H1 (cell line): ENCODE measurements at regions not wholly inside any gene's neighbourhood (a gene's known extent, or its start where the extent isn't known, plus 50 kb on each side); places are given as distances from the start of the nearest gene placed in this dataset.

ENCODE experiments used
- CTCF ChIA-PET: fragments of 300-600 bp; sonication (Branson Sonifier 250); formaldehyde crosslinking; loops from one replicate; lab custom pipeline; 2021; ENCODE audit not compliant: partially characterized antibody; lab: Charles Lee
- POLR2A ChIA-PET: fragments of 300-600 bp; sonication (Branson Sonifier 250); formaldehyde crosslinking; loops from one replicate; lab custom pipeline; 2021; ENCODE audit warnings: inconsistent platforms; ENCODE audit not compliant: partially characterized antibody; lab: Charles Lee
- DNase-seq, 2 experiments: peaks; one replicate each; pipeline versions ENCODE4 v3.0.0 to v3.0.0-alpha.2; 2010 to 2022; ENCODE audit warnings: low spot score in 2 of 2, low read depth in 1 of 2, mixed read lengths in 1 of 2
- FAIRE-seq: peaks from 2 replicates; lab custom pipeline; 2011; peaks lifted over from hg19 to GRCh38; lab: Jason Lieb, UNC
- H2AFZ ChIP-seq: 2 replicates; pipeline ENCODE4 v1.8.1; 2012; ENCODE audit warnings: low read length, inconsistent platforms
- H2AK5ac ChIP-seq: 2 replicates; pipeline ENCODE4 v1.6.1; 2013; ENCODE audit warnings: low read depth, low read length
- H2BK120ac ChIP-seq: replicated peaks from 2 replicates; pipeline ENCODE3; 2013; ENCODE audit warnings: low read depth, low read length, inconsistent platforms
- H2BK12ac ChIP-seq: 2 replicates; pipeline ENCODE4 v1.6.1; 2013; ENCODE audit warnings: low read depth, low read length
- H2BK15ac ChIP-seq: 2 replicates; pipeline ENCODE4 v1.6.1; 2013; ENCODE audit warnings: low read length
- H2BK20ac ChIP-seq: 2 replicates; pipeline ENCODE4 v1.6.1; 2013; ENCODE audit warnings: low read length
- H2BK5ac ChIP-seq: 2 replicates; pipeline ENCODE4 v1.6.1; 2013; ENCODE audit warnings: low read depth, low read length
- H3K14ac ChIP-seq: 2 replicates; pipeline ENCODE4 v1.6.1; 2013; ENCODE audit warnings: inconsistent platforms; ENCODE audit not compliant: insufficient read length
- H3K18ac ChIP-seq: 2 replicates; pipeline ENCODE4 v1.6.1; 2013; ENCODE audit warnings: low read length; ENCODE audit errors: extremely low read depth
- H3K23ac ChIP-seq: 2 replicates; pipeline ENCODE4 v1.6.1; 2013; ENCODE audit warnings: inconsistent platforms; ENCODE audit not compliant: insufficient read length
- H3K23me2 ChIP-seq: 2 replicates; pipeline ENCODE4 v1.6.1; 2013; ENCODE audit warnings: low read depth, low read length
- H3K27ac ChIP-seq: 2 replicates; pipeline ENCODE4 v1.6.1; 2011; ENCODE audit warnings: low read depth, low read length, inconsistent platforms
- H3K27me3 ChIP-seq, 4 experiments: replicated peaks in 1 of 4; 1 replicate in 1 of 4; 2 replicates in 3 of 4; pipeline versions ENCODE4 v1.6.1 to v1.8.1; 2011 to 2013; ENCODE audit warnings: low read length in 3 of 4, mild to moderate bottlenecking in 3 of 4, inconsistent platforms in 2 of 4, mixed read lengths in 2 of 4, moderate library complexity in 1 of 4; ENCODE audit not compliant: control insufficient read depth in 3 of 4, insufficient read depth in 3 of 4; ENCODE audit errors: extremely low read depth in 1 of 4
- H3K36me3 ChIP-seq, 4 experiments: 2 replicates each; pipeline versions ENCODE4 v1.6.1 to v1.8.1; 2011 to 2013; ENCODE audit warnings: mild to moderate bottlenecking in 4 of 4, low read length in 3 of 4, moderate library complexity in 2 of 4, control low read depth in 1 of 4, inconsistent platforms in 1 of 4; ENCODE audit not compliant: insufficient read depth in 4 of 4, control insufficient read depth in 2 of 4
- H3K4ac ChIP-seq: replicated peaks from 2 replicates; pipeline ENCODE3; 2013; ENCODE audit warnings: low read length, low read depth, mixed read lengths, inconsistent platforms; ENCODE audit not compliant: insufficient read length
- H3K4me1 ChIP-seq, 4 experiments: replicated peaks in 1 of 4; 1 replicate in 1 of 4; 2 replicates in 3 of 4; pipeline versions ENCODE4 v1.6.1 to v1.8.1; 2011 to 2013; ENCODE audit warnings: low read length in 3 of 4, inconsistent platforms in 2 of 4, mixed read lengths in 1 of 4; ENCODE audit not compliant: insufficient read depth in 4 of 4, control insufficient read depth in 3 of 4
- H3K4me2 ChIP-seq, 2 experiments: 2 replicates each; pipeline versions ENCODE4 v1.6.1 to v1.8.1; 2011 to 2013; ENCODE audit warnings: low read depth in 2 of 2, low read length in 2 of 2, control low read depth in 1 of 2, inconsistent platforms in 1 of 2, mild to moderate bottlenecking in 1 of 2; ENCODE audit not compliant: insufficient read depth in 1 of 2
- H3K4me3 ChIP-seq, 4 experiments: fragments of 200-600, 300-600 bp in 1 of 4; sonication (generic), shearing (Covaris generic), sonication (Bioruptor Twin) in 1 of 4; 2 replicates each; pipeline versions ENCODE4 v1.5.1 to v1.8.1; 2011 to 2016; ENCODE audit warnings: low read length in 4 of 4, low read depth in 3 of 4, control low read depth in 2 of 4, inconsistent platforms in 2 of 4, mild to moderate bottlenecking in 2 of 4, mixed read lengths in 1 of 4, moderate library complexity in 1 of 4; ENCODE audit not compliant: insufficient read depth in 2 of 4; ENCODE audit errors: extremely low read depth in 1 of 4
- H3K56ac ChIP-seq: replicated peaks from 2 replicates; pipeline ENCODE3; 2013; ENCODE audit warnings: low read depth, mild to moderate bottlenecking, mixed read lengths, low read length, inconsistent platforms; ENCODE audit not compliant: insufficient read length
- H3K79me1 ChIP-seq: 2 replicates; pipeline ENCODE4 v1.6.1; 2013; ENCODE audit warnings: low read depth, low read length, control low read depth
- H3K79me2 ChIP-seq, 2 experiments: 2 replicates each; pipeline versions ENCODE4 v1.6.1 to v1.8.1; 2012 to 2013; ENCODE audit warnings: low read length in 2 of 2, mild to moderate bottlenecking in 2 of 2, inconsistent platforms in 1 of 2; ENCODE audit not compliant: insufficient read depth in 2 of 2, control insufficient read depth in 1 of 2
- H3K9ac ChIP-seq, 4 experiments: replicated peaks in 1 of 4; 1 replicate in 1 of 4; 2 replicates in 3 of 4; pipeline versions ENCODE4 v1.6.1 to v1.8.1; 2011 to 2013; ENCODE audit warnings: low read depth in 3 of 4, low read length in 3 of 4, control low read depth in 2 of 4, mild to moderate bottlenecking in 2 of 4, moderate library complexity in 2 of 4, inconsistent platforms in 1 of 4; ENCODE audit errors: extremely low read depth in 1 of 4
- H3K9me3 ChIP-seq, 2 experiments: 2 replicates each; pipeline versions ENCODE4 v1.6.1 to v1.8.1; 2012 to 2013; ENCODE audit warnings: mild to moderate bottlenecking in 2 of 2, moderate library complexity in 2 of 2, control low read depth in 1 of 2, inconsistent platforms in 1 of 2, low read depth in 1 of 2, low read length in 1 of 2, mixed read lengths in 1 of 2; ENCODE audit not compliant: insufficient read depth in 2 of 2
- H4K20me1 ChIP-seq, 2 experiments: replicated peaks in 1 of 2; 2 replicates each; pipeline versions ENCODE3 to v1.8.1; 2011 to 2013; ENCODE audit warnings: inconsistent platforms in 2 of 2, low read length in 2 of 2, mild to moderate bottlenecking in 1 of 2; ENCODE audit not compliant: insufficient read depth in 2 of 2, control insufficient read depth in 1 of 2
- H4K5ac ChIP-seq: 2 replicates; pipeline ENCODE4 v1.6.1; 2013; ENCODE audit warnings: low read length, low read depth, mixed read lengths, inconsistent platforms; ENCODE audit not compliant: insufficient read length
- H4K8ac ChIP-seq: 2 replicates; pipeline ENCODE4 v1.8.0; 2013; ENCODE audit warnings: mild to moderate bottlenecking, moderate library complexity, low read length, inconsistent platforms; ENCODE audit not compliant: insufficient read depth; ENCODE audit errors: extremely low read depth
- H4K91ac ChIP-seq: replicated peaks from 2 replicates; pipeline ENCODE3; 2013; ENCODE audit warnings: low read length, mixed read lengths, inconsistent platforms; ENCODE audit not compliant: insufficient read length
- BRCA1 ChIP-seq: IDR thresholded peaks from 2 replicates; pipeline ENCODE4 v1.6.1; 2012; ENCODE audit warnings: low read depth, low read length, improper control_type of control experiment
- EP300 ChIP-seq, 2 experiments: IDR thresholded peaks; 1 replicate in 1 of 2; 2 replicates in 1 of 2; pipeline ENCODE4 v1.6.1; 2011 to 2012; ENCODE audit warnings: low read depth in 2 of 2, low read length in 2 of 2, mild to moderate bottlenecking in 2 of 2, borderline replicate concordance in 1 of 2, inconsistent platforms in 1 of 2, moderate library complexity in 1 of 2
- GABPA ChIP-seq: IDR thresholded peaks from 2 replicates; pipeline ENCODE4 v1.6.1; 2011; ENCODE audit warnings: mild to moderate bottlenecking, low read length, moderate library complexity, borderline replicate concordance; ENCODE audit not compliant: insufficient read depth
- GTF2F1 ChIP-seq: IDR thresholded peaks from 2 replicates; pipeline ENCODE4 v1.6.1; 2012; ENCODE audit warnings: low read depth, low read length, improper control_type of control experiment, borderline replicate concordance
- KDM4A ChIP-seq: IDR thresholded peaks from one replicate; pipeline ENCODE4 v1.7.1; 2012; ENCODE audit warnings: low read depth, mild to moderate bottlenecking, moderate library complexity, low read length, inconsistent platforms; ENCODE audit not compliant: severe bottlenecking
- KDM5A ChIP-seq: fragments of 200-600 bp; IDR thresholded peaks from 2 replicates; pipeline ENCODE4 v1.7.1; 2012; ENCODE audit warnings: mild to moderate bottlenecking, low read length, inconsistent platforms, mixed read lengths
- NRF1 ChIP-seq: IDR thresholded peaks from 2 replicates; pipeline ENCODE4 v1.6.1; 2011; ENCODE audit warnings: mild to moderate bottlenecking, low read depth, low read length, improper control_type of control experiment
- POU5F1 ChIP-seq: IDR thresholded peaks from 2 replicates; pipeline ENCODE4 v1.6.1; 2011; ENCODE audit warnings: low read depth, mild to moderate bottlenecking, low read length, moderate library complexity
- RFX5 ChIP-seq: IDR thresholded peaks from 2 replicates; pipeline ENCODE4 v1.6.1; 2011; ENCODE audit warnings: low read depth, low read length, improper control_type of control experiment, borderline replicate concordance
- SAP30 ChIP-seq: fragments of 300-600 bp; sonication (generic); IDR thresholded peaks from 2 replicates; pipeline ENCODE4 v1.7.1; 2012; ENCODE audit warnings: low read length, moderate library complexity, mild to moderate bottlenecking, inconsistent platforms; ENCODE audit not compliant: insufficient read depth, insufficient replicate concordance
- TEAD4 ChIP-seq: IDR thresholded peaks from 2 replicates; pipeline ENCODE4 v1.6.1; 2012; ENCODE audit warnings: low read depth, low read length, inconsistent platforms, mixed read lengths
- WGBS, 2 experiments: shearing (Covaris generic) in 1 of 2; methylation state at CpG; one replicate each; pipeline versions ENCODE4 v1.1.6 to v1.1.7; 2013 to 2015; ENCODE audit warnings: low lambda C conversion rate in 2 of 2, mixed read lengths in 2 of 2, inconsistent platforms in 1 of 2, low coverage in 1 of 2, missing lambda C conversion rate in 1 of 2; ENCODE audit not compliant: insufficient replicate concordance in 2 of 2, insufficient coverage in 1 of 2, insufficient read length in 1 of 2; ENCODE audit errors: extremely low coverage in 1 of 2, missing lambda C conversion rate in 1 of 2; 5-methylcytosine and 5-hydroxymethylcytosine counted together
- TF ChIP-seq, protein P1 (sequence below): IDR thresholded peaks from 2 replicates; pipeline ENCODE4 v1.6.1; 2011; ENCODE audit warnings: low read depth, mild to moderate bottlenecking, low read length; ENCODE audit not compliant: insufficient read depth
- TF ChIP-seq, protein P2 (sequence below): IDR thresholded peaks from 2 replicates; pipeline ENCODE4 v1.6.1; 2012; ENCODE audit warnings: inconsistent platforms

DNA sequence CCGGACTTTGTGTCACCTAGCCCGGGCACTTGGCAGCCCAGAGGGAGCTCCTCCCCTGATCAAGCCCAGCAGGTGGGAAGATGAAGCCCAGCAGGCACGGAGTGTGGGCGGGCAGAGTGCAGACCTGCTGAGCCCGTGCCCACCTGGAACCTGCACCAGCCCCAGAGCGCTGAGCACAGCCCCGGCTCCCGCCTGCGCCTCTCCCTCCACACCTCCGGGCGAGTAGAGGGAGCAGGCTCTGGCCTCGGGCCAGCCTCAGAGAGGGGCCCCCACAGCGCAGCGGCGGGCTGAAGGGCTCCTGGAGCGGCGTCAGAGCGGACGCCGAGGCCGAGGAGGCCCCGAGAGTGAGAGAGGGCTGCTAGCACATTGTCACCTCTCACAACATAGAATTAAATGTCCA lies 257.7 kb downstream of the VGLL3 start:
- Histone ChIP-seq H3K23me2 (no peaks in the 10 kb centered on the region), H3K18ac (no peak overlapping the region), H2BK12ac (no peak overlapping the region), H3K36me3 (no peaks in the 10 kb centered on the region; a peak in 1 of 8 replicates), H4K5ac (no peak overlapping the region), H3K27ac (no peak overlapping the region), H3K79me1 (no peaks in the 10 kb centered on the region), H4K8ac (peak overlapping the region; percentile 51; the same call in 1 of the 2 replicates), H3K56ac (no peak overlapping the region), H3K9me3 (peaks cover 0 to 12% of the 10 kb centered on the region in 2 experiments; a peak in 1 of 4 replicates), H3K4me2 (no peak overlapping the region), H2BK15ac (no peak overlapping the region), H2BK20ac (no peak overlapping the region), H2AFZ (no peak overlapping the region), H3K4ac (no peak overlapping the region), H3K27me3 (no peaks in the 10 kb centered on the region), H3K4me3 (no peak overlapping the region), H2AK5ac (no peak overlapping the region), H3K4me1 (no peaks in the 10 kb centered on the region), H4K91ac (no peak overlapping the region), H3K9ac (no peak overlapping the region), H3K79me2 (no peaks in the 10 kb centered on the region), H3K14ac (no peak overlapping the region), H4K20me1 (no peaks in the 10 kb centered on the region), H2BK120ac (no peak overlapping the region), H3K23ac (no peak overlapping the region), H2BK5ac (no peak overlapping the region)
- ChIA-PET POLR2A (interaction anchor here (0.6 kb wide), 1 partner anchor 1122 kb away, joined by 3 read pairs; no protein-coding TSS in a partner anchor), CTCF (interaction anchor here (1.0 kb wide), 1 partner anchor 39 kb away, joined by 4 read pairs; no protein-coding TSS in a partner anchor)
- no peak for DNase-seq
- 94% methylated on average over 22 of the region's 22 CpGs; no CpG with 5 or more reads in 1 of the 2 experiments for WGBS, 2 experiments
- FAIRE-seq = no peak
- TF ChIP-seq, protein P1, sequence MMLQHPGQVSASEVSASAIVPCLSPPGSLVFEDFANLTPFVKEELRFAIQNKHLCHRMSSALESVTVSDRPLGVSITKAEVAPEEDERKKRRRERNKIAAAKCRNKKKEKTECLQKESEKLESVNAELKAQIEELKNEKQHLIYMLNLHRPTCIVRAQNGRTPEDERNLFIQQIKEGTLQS = no peak
- TF ChIP-seq POU5F1 = no peak
- no peak for TF ChIP-seq NRF1
- TF ChIP-seq GTF2F1 = no peak
- TF ChIP-seq KDM4A = no peak
- TF ChIP-seq TEAD4 = no peak
- TF ChIP-seq SAP30 = no peak
- no peak for TF ChIP-seq BRCA1
- no peak for TF ChIP-seq GABPA
- TF ChIP-seq, protein P2, sequence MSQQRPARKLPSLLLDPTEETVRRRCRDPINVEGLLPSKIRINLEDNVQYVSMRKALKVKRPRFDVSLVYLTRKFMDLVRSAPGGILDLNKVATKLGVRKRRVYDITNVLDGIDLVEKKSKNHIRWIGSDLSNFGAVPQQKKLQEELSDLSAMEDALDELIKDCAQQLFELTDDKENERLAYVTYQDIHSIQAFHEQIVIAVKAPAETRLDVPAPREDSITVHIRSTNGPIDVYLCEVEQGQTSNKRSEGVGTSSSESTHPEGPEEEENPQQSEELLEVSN = no peak
- no peak for TF ChIP-seq KDM5A
- no peak for TF ChIP-seq RFX5
- TF ChIP-seq EP300 (IDR thresholded peaks at IDR 0.05; ENCODE audit: borderline replicate concordance in 1 of 2, low read depth in 2 of 2, low read length in 2 of 2) = no peak
